Fibroblast of villous mesenchyme (primary cell): ENCODE measurements at regions not wholly inside any gene's neighbourhood (a gene's known extent, or its start where the extent isn't known, plus 50 kb on each side); places are given as distances from the start of the nearest gene placed in this dataset.
A peak's percentile ranks its signal among the peaks of the same experiment; 100 is the strongest.

Experiments
- DNase-seq: peaks from one replicate; pipeline ENCODE4 v3.0.0-alpha.2; 2010; ENCODE audit warnings: low read depth
- H3K4me3 ChIP-seq: 2 replicates; pipeline ENCODE4 v1.5.1; 2011; ENCODE audit warnings: low read depth, mild to moderate bottlenecking, low read length
- TF ChIP-seq, protein P1 (sequence below): IDR thresholded peaks from 2 replicates; pipeline ENCODE4 v1.5.1; 2012; ENCODE audit warnings: low read depth, mild to moderate bottlenecking, low read length; ENCODE audit not compliant: insufficient read depth

DNA sequence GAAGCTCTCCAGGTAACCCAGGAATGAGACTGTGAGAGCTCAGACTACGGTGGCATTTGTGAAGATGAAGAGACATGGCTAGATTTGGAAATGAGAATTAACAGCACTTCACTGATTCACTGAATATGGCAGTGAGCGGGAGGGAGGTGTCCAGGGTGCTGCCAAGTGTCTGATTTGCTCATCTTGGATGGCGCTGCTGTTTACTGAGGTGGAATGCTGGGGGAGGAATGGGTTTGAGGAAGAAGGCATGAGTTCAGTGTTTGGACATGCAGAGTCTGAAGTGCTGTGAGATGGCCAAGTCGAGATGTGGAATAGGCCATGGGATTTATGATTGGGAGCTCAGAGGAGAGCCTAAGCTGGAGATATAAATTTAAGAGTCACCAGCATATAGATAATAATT, 437.1 kb upstream of the NPVF start:
- peak; percentile 3 for DNase-seq
- no peak overlapping the region for H3K4me3 ChIP-seq
- TF ChIP-seq, protein P1, sequence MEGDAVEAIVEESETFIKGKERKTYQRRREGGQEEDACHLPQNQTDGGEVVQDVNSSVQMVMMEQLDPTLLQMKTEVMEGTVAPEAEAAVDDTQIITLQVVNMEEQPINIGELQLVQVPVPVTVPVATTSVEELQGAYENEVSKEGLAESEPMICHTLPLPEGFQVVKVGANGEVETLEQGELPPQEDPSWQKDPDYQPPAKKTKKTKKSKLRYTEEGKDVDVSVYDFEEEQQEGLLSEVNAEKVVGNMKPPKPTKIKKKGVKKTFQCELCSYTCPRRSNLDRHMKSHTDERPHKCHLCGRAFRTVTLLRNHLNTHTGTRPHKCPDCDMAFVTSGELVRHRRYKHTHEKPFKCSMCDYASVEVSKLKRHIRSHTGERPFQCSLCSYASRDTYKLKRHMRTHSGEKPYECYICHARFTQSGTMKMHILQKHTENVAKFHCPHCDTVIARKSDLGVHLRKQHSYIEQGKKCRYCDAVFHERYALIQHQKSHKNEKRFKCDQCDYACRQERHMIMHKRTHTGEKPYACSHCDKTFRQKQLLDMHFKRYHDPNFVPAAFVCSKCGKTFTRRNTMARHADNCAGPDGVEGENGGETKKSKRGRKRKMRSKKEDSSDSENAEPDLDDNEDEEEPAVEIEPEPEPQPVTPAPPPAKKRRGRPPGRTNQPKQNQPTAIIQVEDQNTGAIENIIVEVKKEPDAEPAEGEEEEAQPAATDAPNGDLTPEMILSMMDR = no peak

DNA sequence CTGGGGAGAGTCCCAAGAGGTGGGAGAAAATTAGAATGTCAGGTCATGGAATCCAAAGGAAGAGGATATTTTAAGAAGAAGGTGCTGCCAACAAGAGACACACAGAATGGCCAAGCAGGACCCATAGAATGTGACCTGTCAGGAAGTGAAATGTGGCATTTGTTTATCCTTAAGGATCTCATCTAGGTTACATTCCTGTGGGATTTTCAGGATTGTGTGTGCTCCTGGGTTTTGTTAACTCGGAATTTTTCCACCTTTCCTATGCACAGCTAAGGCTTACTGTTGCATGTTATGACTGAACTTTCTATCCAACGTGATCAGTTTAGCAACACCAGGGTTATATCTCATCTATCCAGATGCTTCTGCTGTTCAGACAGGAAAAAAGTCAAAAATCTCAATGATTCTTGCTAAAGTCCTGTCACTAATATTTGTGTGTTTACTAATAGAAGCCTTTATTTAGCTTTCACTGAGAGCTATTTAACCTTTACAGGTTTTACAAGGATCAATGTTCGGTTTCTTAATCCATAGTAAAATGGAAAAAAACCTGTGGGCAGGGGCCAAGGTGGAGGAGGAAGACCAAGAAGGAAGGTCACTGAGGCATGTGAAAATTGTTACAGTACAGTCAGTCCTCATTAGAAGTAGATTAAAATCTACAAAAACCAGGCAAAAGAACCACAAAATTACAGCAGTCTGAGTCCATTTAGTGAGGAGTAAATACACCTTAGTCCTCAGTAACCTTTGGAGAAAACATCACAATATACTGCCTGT, 437.8 kb upstream of the NPVF start:
- no peak for DNase-seq
- TF ChIP-seq, protein P1 = no peak

DNA sequence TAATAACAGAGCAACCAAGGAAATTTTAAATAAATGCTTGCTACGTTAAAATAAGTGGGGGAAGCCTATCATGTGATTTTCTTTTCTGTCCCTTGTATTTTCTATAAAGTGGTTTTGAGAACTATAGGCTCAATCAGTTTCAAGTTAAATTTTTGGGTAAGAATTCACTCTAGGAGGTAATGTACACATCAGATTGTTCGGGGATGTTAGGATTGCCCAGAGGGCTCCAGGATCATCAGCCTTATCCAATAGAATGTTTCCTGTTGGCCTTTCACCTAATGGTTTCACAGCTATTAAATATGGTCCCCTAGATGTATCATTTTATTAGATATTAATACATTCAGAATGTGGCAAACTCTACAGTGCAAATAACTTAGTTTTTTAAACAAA, 438.4 kb upstream of the NPVF start:
- no peak overlapping the region for H3K4me3 ChIP-seq
- TF ChIP-seq, protein P1 = no peak
- no peak for DNase-seq

More for the DNA sequence above, 437.8 kb upstream of the NPVF start:
- H3K4me3 ChIP-seq = no peak overlapping the region

DNA sequence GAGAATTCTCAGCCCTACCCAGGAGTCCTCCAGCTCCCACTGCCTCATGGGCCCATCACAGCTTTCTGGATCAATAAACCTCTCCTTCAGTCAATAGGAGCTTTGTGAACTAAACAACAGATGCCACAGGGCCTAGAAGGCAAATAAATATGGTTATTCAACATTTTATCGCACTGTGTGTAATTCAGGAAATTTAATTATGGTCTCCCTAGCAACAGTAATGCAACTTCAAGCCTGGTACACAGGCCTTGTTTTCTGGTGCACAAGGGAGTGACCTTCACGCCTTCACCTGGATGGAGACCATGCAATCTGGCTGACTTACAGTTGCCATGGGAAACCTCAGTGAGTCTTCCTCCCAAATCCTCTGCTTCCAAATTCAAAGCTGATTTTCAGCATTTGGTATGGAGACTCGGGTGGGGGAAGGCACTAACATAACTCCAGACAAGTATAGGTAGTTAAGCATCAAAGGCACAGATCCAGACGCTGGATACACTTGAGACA, 441.0 kb upstream of the NPVF start:
- TF ChIP-seq, protein P1 = no peak
- no peak overlapping the region for H3K4me3 ChIP-seq
- no peak for DNase-seq

DNA sequence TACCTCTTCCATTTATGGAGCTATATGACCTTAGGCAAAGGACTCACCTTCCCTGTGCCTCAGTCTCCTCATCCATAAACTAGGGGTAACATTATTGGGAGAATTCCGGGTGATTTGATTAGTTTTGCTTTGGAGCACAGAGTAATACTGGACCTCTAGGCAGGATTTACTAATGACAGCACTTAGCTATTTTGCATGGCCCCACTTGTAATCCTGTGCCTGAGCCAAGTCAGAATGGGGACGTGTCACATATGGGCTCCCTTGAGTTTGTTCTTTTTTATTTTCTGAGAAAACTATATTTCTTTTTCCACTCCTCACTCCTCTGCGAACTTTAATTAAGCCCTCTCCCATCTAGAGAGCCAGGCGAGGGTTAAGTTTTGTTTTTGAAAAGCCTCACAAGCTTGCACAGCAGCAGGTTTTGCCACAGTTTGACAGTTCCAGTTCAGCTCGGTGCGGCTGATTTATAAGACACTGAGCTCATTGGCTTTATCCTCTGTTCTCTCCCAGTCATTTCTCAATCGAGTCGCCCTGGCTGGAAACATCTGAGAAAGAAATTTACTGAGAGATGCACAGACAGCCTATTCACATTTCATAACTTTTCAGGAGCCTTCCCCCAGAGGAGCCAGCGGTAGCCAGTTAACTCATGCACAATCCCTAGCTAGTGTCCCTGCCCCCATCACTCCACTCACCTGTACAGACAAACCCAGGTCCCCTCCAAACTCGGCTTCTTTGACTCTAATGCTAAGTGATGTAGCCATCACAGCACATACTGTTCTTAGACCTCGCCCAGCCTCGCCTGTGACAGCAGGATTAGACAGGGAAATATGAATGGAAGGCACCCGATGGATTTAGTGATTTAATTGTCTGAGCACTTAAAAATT, 441.9 kb upstream of the NPVF start:
- peak; percentile 3 for DNase-seq
- H3K4me3 ChIP-seq = no peak overlapping the region
- TF ChIP-seq, protein P1 = no peak

DNA sequence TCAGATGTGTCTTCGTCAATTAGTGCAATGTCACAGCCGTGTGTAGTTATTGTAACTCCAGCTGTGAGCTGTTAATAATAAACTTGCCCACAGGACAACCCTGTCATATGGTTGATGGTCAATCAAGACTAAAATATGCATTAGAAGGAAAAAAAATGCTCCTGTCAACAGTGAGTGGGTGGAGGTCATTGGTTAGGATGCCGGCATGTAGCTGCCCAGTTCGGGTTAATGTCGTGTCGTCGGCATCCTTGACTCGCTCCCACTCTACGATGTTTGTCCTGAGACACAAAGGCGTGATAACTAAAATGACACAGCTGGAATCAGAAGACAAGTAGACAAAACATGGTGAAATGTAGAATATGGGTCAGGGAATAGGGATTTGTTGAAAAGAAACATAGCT, 442.8 kb upstream of the NPVF start:
- TF ChIP-seq, protein P1 = no peak
- no peak for DNase-seq
- no peak overlapping the region for H3K4me3 ChIP-seq
